ENCODE measurements at regions not wholly inside any gene's neighbourhood (a gene's known extent, or its start where the extent isn't known, plus 50 kb on each side); places are given as distances from the start of the nearest gene placed in this dataset.

GRCh38 chr6:117138920-117139319 is 126.4 kb upstream of the VGLL2 start:
- BruUV-seq (replicated peaks) = no TSS peak
- Histone ChIP-seq H4K20me1 (ENCODE audit: insufficient read depth) (no peaks in the 10 kb centered on the region), H3K9me2 (ENCODE audit: insufficient read depth) (no peaks in the 10 kb centered on the region; the same call in 1 of the 2 replicates), H3K4me2 (no peak overlapping the region), H3F3A (ENCODE audit: insufficient read depth, low read depth) (no peaks in the 10 kb centered on the region), H3K36me3 (ENCODE audit: low read depth) (no peaks in the 10 kb centered on the region), H2AFZ (no peak overlapping the region), H3K9me3 (ENCODE audit: insufficient read depth, low read depth) (no peaks in the 10 kb centered on the region), H3K27ac (no peak overlapping the region), H3K4me1 (replicated peaks; ENCODE audit: insufficient read depth) (no peaks in the 10 kb centered on the region), H3K27me3 (ENCODE audit: insufficient read depth, low read depth) (no peaks in the 10 kb centered on the region), H3K4me3 (no peak overlapping the region), H3K79me2 (ENCODE audit: low read depth) (no peaks in the 10 kb centered on the region)
- intact Hi-C loops (cut with micrococcal nuclease; ENCODE audit: unreplicated experiment) = no loop called here
- TF ChIP-seq CTCF (conservative IDR thresholded peaks at IDR 0.05) (no peak), EZH2 (IDR thresholded peaks at IDR 0.05; ENCODE audit: low read depth) (no peak)
- POLR2A ChIA-PET (ENCODE audit: unreplicated experiment) = interaction anchor here (0.6 kb wide), 1 partner anchor 569 kb away, joined by 3 read pairs; no protein-coding TSS in a partner anchor
- no peak for DNase-seq
- CTCF ChIA-PET = no interaction called here

DNA sequence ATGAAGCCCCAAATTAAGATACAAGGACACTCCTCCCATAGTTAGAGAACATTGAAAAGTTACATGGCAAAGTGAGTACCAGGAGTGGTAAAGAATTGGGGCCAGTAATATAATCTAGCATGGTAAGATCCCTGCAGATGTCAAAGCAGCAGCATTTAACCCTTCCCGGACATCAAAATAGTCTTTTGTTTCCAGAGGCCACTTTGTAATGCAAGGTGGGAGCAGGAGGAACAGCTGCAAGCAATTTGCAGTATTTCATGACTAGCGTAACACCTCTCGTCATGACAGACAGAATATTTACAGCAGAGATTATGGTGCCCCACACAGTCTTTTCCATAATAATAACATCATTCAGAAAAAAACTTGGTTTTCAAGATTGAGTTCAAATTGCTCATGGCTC is 123.2 kb upstream of the VGLL2 start:
- no peaks in the 10 kb centered on the region for H4K20me1 ChIP-seq (ENCODE audit: insufficient read depth)
- H3K4me3 ChIP-seq = no peak overlapping the region
- intact Hi-C loops (cut with micrococcal nuclease; ENCODE audit: unreplicated experiment) = no loop called here
- POLR2A ChIA-PET (ENCODE audit: unreplicated experiment) = no interaction called here
- no peak for TF ChIP-seq EZH2 (IDR thresholded peaks at IDR 0.05; ENCODE audit: low read depth)
- TF ChIP-seq CTCF (conservative IDR thresholded peaks at IDR 0.05) = no peak
- no peak for DNase-seq
- no peaks in the 10 kb centered on the region for H3K27me3 ChIP-seq (ENCODE audit: insufficient read depth, low read depth)
- no peaks in the 10 kb centered on the region for H3K79me2 ChIP-seq (ENCODE audit: low read depth)
- no TSS peak for BruUV-seq (replicated peaks)
- no peak overlapping the region for H3K4me2 ChIP-seq
- H3K36me3 ChIP-seq (ENCODE audit: low read depth) = no peaks in the 10 kb centered on the region
- no peaks in the 10 kb centered on the region for H3K9me3 ChIP-seq (ENCODE audit: insufficient read depth, low read depth)
- no peak overlapping the region for H2AFZ ChIP-seq
- no peaks in the 10 kb centered on the region for H3F3A ChIP-seq (ENCODE audit: insufficient read depth, low read depth)
- CTCF ChIA-PET = no interaction called here
- H3K27ac ChIP-seq = no peak overlapping the region
- H3K4me1 ChIP-seq (replicated peaks; ENCODE audit: insufficient read depth) = no peaks in the 10 kb centered on the region
- H3K9me2 ChIP-seq (ENCODE audit: insufficient read depth) = no peaks in the 10 kb centered on the region; the same call in 1 of the 2 replicates

DNA sequence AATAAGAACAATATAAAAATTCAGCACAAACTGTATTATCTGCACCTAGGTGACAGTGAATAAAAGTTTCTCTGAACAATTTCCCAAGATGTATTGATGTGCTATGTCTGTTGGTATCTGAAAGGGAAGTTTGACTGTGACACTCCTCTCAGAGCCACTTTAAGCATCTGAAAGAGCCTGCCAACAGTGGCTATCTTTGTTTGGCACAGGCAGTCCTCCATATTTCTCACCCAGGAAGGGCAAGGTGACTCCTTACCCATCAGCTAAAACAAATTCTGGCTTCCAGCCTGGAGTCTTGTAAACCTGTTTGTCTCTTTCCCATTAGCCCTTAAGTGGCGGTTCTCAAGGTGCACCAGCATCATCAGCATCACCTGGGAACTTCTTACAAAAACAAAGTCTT is 122.4 kb upstream of the VGLL2 start:
- Histone ChIP-seq H3K4me2 (no peak overlapping the region), H3K27me3 (ENCODE audit: insufficient read depth, low read depth) (no peaks in the 10 kb centered on the region), H3K4me3 (no peak overlapping the region), H3K27ac (no peak overlapping the region), H3K79me2 (ENCODE audit: low read depth) (no peaks in the 10 kb centered on the region), H4K20me1 (ENCODE audit: insufficient read depth) (no peaks in the 10 kb centered on the region), H3K4me1 (replicated peaks; ENCODE audit: insufficient read depth) (no peaks in the 10 kb centered on the region), H3K36me3 (ENCODE audit: low read depth) (no peaks in the 10 kb centered on the region), H3F3A (ENCODE audit: insufficient read depth, low read depth) (no peaks in the 10 kb centered on the region), H2AFZ (no peak overlapping the region), H3K9me3 (ENCODE audit: insufficient read depth, low read depth) (no peaks in the 10 kb centered on the region), H3K9me2 (ENCODE audit: insufficient read depth) (no peaks in the 10 kb centered on the region; the same call in 1 of the 2 replicates)
- TF ChIP-seq EZH2 (IDR thresholded peaks at IDR 0.05; ENCODE audit: low read depth) (no peak), CTCF (conservative IDR thresholded peaks at IDR 0.05) (no peak)
- ChIA-PET CTCF (no interaction called here), POLR2A (ENCODE audit: unreplicated experiment) (no interaction called here)
- intact Hi-C loops (cut with micrococcal nuclease; ENCODE audit: unreplicated experiment) = no loop called here
- no TSS peak for BruUV-seq (replicated peaks)
- no peak for DNase-seq
